22Rv1 (cell line): ENCODE measurements at regions not wholly inside any gene's neighbourhood (a gene's known extent, or its start where the extent isn't known, plus 50 kb on each side); places are given as distances from the start of the nearest gene placed in this dataset.

Source experiments
- ZFX ChIP-seq: fragments of 450-650 bp; IDR thresholded peaks from 2 replicates; pipeline ENCODE4 v1.6.1; 2017; ENCODE audit warnings: antibody characterized with exemption, borderline replicate concordance
- TF ChIP-seq, protein P1 (sequence below): fragments of 450-650 bp; IDR thresholded peaks from 2 replicates; pipeline ENCODE4 v1.5.1; 2017; ENCODE audit warnings: mild to moderate bottlenecking

GRCh38 chr1:76754730-76755129 lies 112.5 kb upstream of the ST6GALNAC5 start:
- TF ChIP-seq, protein P1, sequence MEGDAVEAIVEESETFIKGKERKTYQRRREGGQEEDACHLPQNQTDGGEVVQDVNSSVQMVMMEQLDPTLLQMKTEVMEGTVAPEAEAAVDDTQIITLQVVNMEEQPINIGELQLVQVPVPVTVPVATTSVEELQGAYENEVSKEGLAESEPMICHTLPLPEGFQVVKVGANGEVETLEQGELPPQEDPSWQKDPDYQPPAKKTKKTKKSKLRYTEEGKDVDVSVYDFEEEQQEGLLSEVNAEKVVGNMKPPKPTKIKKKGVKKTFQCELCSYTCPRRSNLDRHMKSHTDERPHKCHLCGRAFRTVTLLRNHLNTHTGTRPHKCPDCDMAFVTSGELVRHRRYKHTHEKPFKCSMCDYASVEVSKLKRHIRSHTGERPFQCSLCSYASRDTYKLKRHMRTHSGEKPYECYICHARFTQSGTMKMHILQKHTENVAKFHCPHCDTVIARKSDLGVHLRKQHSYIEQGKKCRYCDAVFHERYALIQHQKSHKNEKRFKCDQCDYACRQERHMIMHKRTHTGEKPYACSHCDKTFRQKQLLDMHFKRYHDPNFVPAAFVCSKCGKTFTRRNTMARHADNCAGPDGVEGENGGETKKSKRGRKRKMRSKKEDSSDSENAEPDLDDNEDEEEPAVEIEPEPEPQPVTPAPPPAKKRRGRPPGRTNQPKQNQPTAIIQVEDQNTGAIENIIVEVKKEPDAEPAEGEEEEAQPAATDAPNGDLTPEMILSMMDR = no peak
- TF ChIP-seq ZFX = no peak
